HG02970 (cell line): ENCODE measurements at regions not wholly inside any gene's neighbourhood (a gene's known extent, or its start where the extent isn't known, plus 50 kb on each side); places are given as distances from the start of the nearest gene placed in this dataset.

Source experiments
- ATAC-seq: cut with Tn5 transposase; IDR thresholded peaks from one replicate; pipeline ENCODE4 v1.9.1; 2021; ENCODE audit warnings: mild to moderate bottlenecking, moderate library complexity, moderate number of reproducible peaks; ENCODE audit not compliant: unreplicated experiment, low FRiP score

DNA sequence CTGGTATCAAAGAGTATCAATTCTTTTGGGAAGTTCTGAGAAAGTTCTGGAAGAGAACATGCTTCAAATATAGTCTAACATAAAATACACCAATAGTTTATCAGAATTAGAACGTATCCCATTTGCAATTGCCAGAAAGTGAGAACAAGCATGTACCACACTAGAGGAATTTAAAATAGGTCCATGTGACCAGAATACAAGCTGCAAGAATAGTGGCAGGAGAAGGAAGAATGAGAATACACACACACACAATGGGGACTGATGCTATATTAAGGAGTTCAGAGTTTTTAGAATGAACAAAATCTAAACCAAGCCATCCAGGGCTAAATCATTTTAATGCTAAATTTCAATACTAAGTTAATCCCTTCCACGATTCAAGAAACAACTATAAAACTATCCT, 99.1 kb upstream of the TMEM168 start:
- ATAC-seq: no peak

DNA sequence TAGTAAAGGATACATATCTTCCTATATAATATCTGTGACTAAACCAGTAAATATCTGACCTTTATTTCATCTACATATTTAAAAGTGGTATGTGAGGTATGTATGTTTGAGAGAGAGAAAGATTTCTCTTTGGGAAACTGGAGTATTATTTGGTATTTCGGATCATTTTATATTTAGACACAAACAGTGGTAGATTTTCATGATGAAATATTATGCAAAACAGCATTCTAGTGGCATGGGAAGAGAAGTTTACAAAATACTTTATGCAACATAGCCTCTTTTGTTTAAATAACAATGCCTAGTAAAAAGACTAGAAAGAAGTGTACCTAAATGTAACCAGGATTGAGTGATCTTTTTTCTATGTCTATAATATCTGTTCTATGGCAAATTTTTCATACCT, 98.6 kb upstream of the TMEM168 start:
- no peak for ATAC-seq

- no peak for ATAC-seq
These were observed 97.8 kb upstream of the TMEM168 start for GRCh38 chr7:112887976-112888375.

- ATAC-seq: no peak
These were observed 97.1 kb upstream of the TMEM168 start for GRCh38 chr7:112887337-112887736.

DNA sequence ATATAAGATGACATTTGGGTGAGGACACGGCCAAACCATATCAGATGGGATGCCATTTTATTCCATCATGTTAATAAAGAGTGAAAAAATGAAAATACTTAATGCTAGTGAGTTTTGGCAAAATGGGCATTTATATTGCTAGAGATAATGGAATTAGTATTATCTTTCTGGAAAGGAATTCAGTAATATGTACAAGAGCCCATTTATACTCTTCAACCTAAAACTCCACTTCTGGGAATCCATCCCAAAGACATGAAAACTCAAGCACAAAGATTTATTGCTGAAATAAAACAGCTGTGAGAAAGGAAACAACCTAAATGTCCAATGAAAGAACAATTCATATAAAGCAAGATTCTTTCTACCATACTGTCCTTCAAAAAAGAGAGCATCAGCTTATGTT, 96.0 kb upstream of the TMEM168 start:
- no peak for ATAC-seq

DNA sequence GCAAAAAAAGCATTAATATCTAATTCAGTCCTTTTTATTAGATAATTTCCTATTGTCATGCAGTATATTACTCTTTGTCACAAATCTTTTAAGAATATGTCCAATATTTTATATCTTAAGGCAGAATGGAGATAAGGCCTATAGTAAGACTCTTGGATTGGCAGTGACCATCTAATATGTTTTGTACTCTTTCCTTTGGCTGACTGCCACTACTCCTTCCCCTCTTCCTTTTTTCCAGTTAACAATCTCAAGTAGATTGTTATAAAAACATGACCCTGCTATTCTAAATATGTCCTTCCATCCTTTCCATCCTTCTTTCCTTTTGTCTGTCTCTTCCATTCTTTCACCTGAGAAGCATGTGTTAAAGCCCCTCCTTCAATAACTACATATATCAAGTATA, 92.8 kb upstream of the TMEM168 start:
- ATAC-seq: no peak

GRCh38 chr7:112882511-112882910, 92.3 kb upstream of the TMEM168 start:
- ATAC-seq: no peak

DNA sequence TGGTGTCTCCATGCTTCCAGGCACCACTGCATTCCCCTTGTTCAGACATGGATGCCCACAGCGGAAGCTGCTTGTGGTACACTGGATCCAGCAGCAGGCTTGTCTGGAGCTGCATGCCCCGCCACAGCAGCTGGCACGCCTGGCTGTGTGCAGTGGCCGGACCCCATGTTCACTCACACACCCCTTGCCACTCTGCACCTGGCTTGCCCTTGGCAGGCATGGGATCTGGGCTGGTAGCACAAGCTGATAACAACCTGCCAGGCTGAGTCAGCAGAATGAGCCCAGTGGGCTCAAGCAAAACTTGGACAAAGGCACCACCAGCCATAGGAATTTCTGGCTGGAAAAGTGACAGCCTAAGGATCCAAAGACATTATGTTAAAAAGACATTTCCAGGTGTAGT, 91.8 kb upstream of the TMEM168 start:
- no peak for ATAC-seq

GRCh38 chr7:112880818-112881418, 90.7 kb upstream of the TMEM168 start:
- no peak for ATAC-seq

- ATAC-seq: no peak
These were observed 87.7 kb upstream of the TMEM168 start for GRCh38 chr7:112877691-112878460.

DNA sequence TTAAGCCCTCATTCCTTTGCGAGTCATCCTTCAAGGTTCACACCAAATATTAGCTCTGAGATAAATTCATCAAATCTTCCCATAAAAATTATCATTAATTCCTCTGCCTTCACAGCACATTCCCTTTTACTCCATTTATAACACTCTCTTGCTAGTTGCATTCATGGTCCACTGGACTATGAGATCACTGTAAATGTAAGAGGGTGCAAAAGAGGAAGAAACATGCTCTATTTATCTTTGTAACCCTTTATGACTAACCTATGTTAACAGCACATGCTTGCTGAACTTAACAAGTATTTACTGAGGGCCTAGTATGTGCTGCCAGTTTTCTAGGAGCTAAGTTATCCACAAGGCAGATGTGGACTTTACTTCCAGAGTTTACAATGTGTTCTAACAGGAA, 86.7 kb upstream of the TMEM168 start:
- ATAC-seq: no peak

- no peak for ATAC-seq
These were observed 84.7 kb upstream of the TMEM168 start for GRCh38 chr7:112874909-112875308.

- peak; percentile 44 for ATAC-seq
These were observed 83.8 kb upstream of the TMEM168 start for GRCh38 chr7:112873831-112874553.

DNA sequence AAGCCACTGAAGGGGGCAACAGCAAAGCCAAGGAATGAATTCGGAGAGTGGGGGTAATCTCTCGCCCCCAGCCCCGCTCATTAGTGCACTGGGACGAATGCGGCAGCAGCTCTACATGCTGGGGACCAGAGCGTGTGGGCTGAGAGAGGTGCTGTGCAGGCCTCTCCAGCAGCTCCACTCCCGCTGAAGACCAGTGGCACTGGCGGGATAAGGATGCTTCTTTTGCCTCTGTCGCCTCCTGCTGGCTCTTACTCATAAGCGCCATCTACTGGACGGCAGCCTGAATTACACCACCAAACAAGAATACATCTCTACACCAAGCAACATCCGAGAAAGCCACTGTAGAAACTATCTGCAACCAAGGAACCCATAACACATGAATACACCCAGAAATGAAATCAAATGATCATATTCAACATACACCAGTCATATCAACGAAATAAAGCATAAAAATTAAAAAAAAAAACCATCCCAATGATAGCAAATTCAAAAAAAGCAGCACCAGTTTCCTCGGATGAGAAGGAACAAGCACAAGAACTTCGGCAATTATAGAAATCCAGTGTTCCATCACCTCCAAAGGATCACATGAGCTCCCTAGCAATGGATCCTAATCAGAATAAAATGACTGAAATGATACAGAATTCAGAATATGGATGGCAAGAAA, 79.0 kb upstream of the TMEM168 start:
- no peak for ATAC-seq

- ATAC-seq: no peak
These were observed 78.4 kb upstream of the TMEM168 start for GRCh38 chr7:112868609-112869008.

DNA sequence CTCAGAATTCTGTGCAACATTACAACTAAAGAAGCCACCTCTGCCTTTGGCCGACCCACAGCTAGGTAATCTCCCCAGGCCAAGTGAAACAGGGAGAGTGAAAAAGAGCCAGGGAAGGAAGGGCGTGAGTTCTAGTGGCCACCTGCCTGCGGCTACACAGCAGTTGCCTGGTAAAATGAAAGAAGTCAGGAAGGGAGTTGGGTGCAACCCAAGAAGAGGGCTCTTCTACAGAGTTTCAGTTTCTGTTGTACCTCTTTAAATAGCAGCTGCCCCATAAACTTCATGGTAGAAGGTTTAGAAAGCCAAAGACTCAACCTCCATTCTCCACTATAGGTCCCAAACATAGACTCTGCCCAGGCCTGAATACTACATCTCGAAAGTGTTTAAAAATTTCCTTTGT, 76.2 kb upstream of the TMEM168 start:
- ATAC-seq: peak; percentile 60

- ATAC-seq: no peak
These were observed 74.2 kb upstream of the TMEM168 start for GRCh38 chr7:112864380-112864779.

GRCh38 chr7:112858838-112859237, 68.6 kb upstream of the TMEM168 start:
- no peak for ATAC-seq

DNA sequence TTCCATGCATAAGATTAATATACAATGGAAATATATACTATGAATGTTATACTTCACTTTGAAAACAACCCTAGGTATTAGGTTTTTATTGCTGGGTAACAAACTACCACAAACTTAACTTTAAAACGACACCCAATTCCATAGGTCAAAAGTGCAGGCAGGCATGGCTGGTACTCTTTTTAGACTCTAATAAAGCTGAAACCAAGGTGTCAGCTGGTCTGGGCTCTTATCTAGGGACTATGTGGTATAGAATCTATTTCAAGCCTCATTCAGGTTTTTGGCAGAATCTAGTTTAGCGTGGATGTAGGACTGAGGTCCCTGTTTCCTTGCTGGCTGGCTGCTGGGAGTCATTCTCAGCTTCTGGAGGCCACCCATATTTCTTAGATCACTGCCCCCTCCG, 65.0 kb upstream of the TMEM168 start:
- no peak for ATAC-seq

- ATAC-seq: no peak
These were observed 64.0 kb upstream of the TMEM168 start for GRCh38 chr7:112854169-112854568.

DNA sequence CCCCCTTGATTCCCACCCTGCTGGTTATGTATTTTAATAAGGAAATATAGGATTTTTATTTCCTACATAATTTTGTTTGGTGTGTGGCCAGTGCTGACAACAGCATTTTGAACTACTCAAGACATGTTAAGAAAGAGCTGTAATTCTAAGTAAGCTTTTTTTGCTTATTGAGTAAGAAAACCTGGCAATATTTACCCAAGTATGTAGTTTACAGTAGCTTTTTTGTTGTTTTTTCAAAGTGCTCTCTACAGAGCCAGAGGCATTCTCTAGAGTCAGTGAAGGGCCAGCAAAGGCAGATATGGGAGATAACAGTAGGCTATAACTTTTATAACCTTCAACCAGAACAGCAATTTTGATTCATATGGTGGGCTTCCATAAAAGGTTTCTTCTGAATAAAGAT, 63.2 kb upstream of the TMEM168 start:
- ATAC-seq: no peak
